ENCODE measurements at regions not wholly inside any gene's neighbourhood (a gene's known extent, or its start where the extent isn't known, plus 50 kb on each side); places are given as distances from the start of the nearest gene placed in this dataset.
A peak's percentile ranks its signal among the peaks of the same experiment; 100 is the strongest.

- H3K4me1 ChIP-seq, result peaks cover 2% of the 10 kb centered on the region
- intact Hi-C loops (cut with DNase I), result no loop called here
- H3K4me3 ChIP-seq, result no peak overlapping the region
- no peaks in the 10 kb centered on the region for H3K27me3 ChIP-seq
- TF ChIP-seq CTCF (IDR thresholded peaks at IDR 0.05), result no peak
- no peak for TF ChIP-seq POLR2AphosphoS5 (IDR thresholded peaks at IDR 0.05; ENCODE audit: insufficient read depth in 1 of 2, low read depth in 1 of 2)
- TF ChIP-seq POLR2A (IDR thresholded peaks at IDR 0.05), result no peak
- no peaks in the 10 kb centered on the region for H3K36me3 ChIP-seq
- no peak for DNase-seq (ENCODE audit: extremely low spot score in 2 of 2)
- no peak overlapping the region for H3K27ac ChIP-seq
- no peaks in the 10 kb centered on the region for H3K9me3 ChIP-seq
These were observed 176.9 kb upstream of the STT3B start for GRCh38 chr3:31355807-31356206.

- no peaks in the 10 kb centered on the region for H3K36me3 ChIP-seq
- intact Hi-C loops (cut with DNase I), result no loop called here
- TF ChIP-seq POLR2AphosphoS5 (IDR thresholded peaks at IDR 0.05; ENCODE audit: insufficient read depth in 1 of 2, low read depth in 1 of 2) (peak in 1 of 2 donors; percentile 68), CTCF (IDR thresholded peaks at IDR 0.05) (no peak)
- H3K27ac ChIP-seq, result no peak overlapping the region
- no peaks in the 10 kb centered on the region for H3K27me3 ChIP-seq
- H3K4me3 ChIP-seq, result no peak overlapping the region
- no peak for DNase-seq (ENCODE audit: extremely low spot score in 2 of 2)
- peaks cover 7% of the 10 kb centered on the region for H3K4me1 ChIP-seq
- no peaks in the 10 kb centered on the region for H3K9me3 ChIP-seq
These were observed 175.8 kb upstream of the STT3B start for GRCh38 chr3:31356941-31357340.

GRCh38 chr3:31357451-31357850 is 175.3 kb upstream of the STT3B start:
- H3K4me1 ChIP-seq, result peaks cover 7% of the 10 kb centered on the region
- intact Hi-C loops (cut with DNase I), result no loop called here
- no peaks in the 10 kb centered on the region for H3K36me3 ChIP-seq
- no peaks in the 10 kb centered on the region for H3K27me3 ChIP-seq
- H3K4me3 ChIP-seq, result no peak overlapping the region
- no peak overlapping the region for H3K27ac ChIP-seq
- TF ChIP-seq POLR2A (IDR thresholded peaks at IDR 0.05) (no peak), POLR2AphosphoS5 (IDR thresholded peaks at IDR 0.05; ENCODE audit: insufficient read depth in 1 of 2, low read depth in 1 of 2) (no peak), CTCF (IDR thresholded peaks at IDR 0.05) (no peak)
- no peaks in the 10 kb centered on the region for H3K9me3 ChIP-seq
- no peak for DNase-seq (ENCODE audit: extremely low spot score in 2 of 2)

GRCh38 chr3:31358473-31359070 is 174.2 kb upstream of the STT3B start:
- intact Hi-C loops (cut with DNase I), result no loop called here
- Histone ChIP-seq H3K9me3 (no peaks in the 10 kb centered on the region), H3K27me3 (no peaks in the 10 kb centered on the region), H3K27ac (no peak overlapping the region), H3K36me3 (no peaks in the 10 kb centered on the region), H3K4me1 (peaks cover 7% of the 10 kb centered on the region), H3K4me3 (no peak overlapping the region)
- no peak for DNase-seq (ENCODE audit: extremely low spot score in 2 of 2)
- TF ChIP-seq POLR2AphosphoS5 (IDR thresholded peaks at IDR 0.05; ENCODE audit: insufficient read depth in 1 of 2, low read depth in 1 of 2) (no peak), CTCF (IDR thresholded peaks at IDR 0.05) (no peak), POLR2A (IDR thresholded peaks at IDR 0.05) (no peak)

- H3K4me1 ChIP-seq, result peaks cover 7% of the 10 kb centered on the region
- TF ChIP-seq CTCF (IDR thresholded peaks at IDR 0.05), result no peak
- TF ChIP-seq POLR2AphosphoS5 (IDR thresholded peaks at IDR 0.05; ENCODE audit: insufficient read depth in 1 of 2, low read depth in 1 of 2), result no peak
- no peak for TF ChIP-seq POLR2A (IDR thresholded peaks at IDR 0.05)
- no peak for DNase-seq (ENCODE audit: extremely low spot score in 2 of 2)
- H3K4me3 ChIP-seq, result no peak overlapping the region
- intact Hi-C loops (cut with DNase I), result no loop called here
- no peaks in the 10 kb centered on the region for H3K9me3 ChIP-seq
- H3K36me3 ChIP-seq, result no peaks in the 10 kb centered on the region
- no peak overlapping the region for H3K27ac ChIP-seq
- no peaks in the 10 kb centered on the region for H3K27me3 ChIP-seq
These were observed 171.1 kb upstream of the STT3B start for GRCh38 chr3:31361371-31362273.

Data from vagina (tissue), 2 donors.